Keratinocyte (primary cell): ENCODE measurements at regions not wholly inside any gene's neighbourhood (a gene's known extent, or its start where the extent isn't known, plus 50 kb on each side); places are given as distances from the start of the nearest gene placed in this dataset.
A peak's percentile ranks its signal among the peaks of the same experiment; 100 is the strongest.

Source experiments
- DNase-seq: peaks from one replicate; pipeline ENCODE4 v3.0.0-alpha.2; 2011; ENCODE audit warnings: low read depth, missing footprints, low spot score
- FAIRE-seq: peaks from 2 replicates; lab custom pipeline; 2011; peaks lifted over from hg19 to GRCh38; lab: Jason Lieb, UNC
- H2AFZ ChIP-seq: 2 replicates; pipeline ENCODE4 v1.6.0; 2012; ENCODE audit warnings: low read length, control low read depth, inconsistent platforms; ENCODE audit not compliant: control insufficient read depth
- H3K27ac ChIP-seq: 2 replicates; pipeline ENCODE4 v1.5.1; 2011; ENCODE audit warnings: low read length; ENCODE audit not compliant: control insufficient read depth, insufficient read depth
- H3K27me3 ChIP-seq: 3 replicates; pipeline ENCODE4 v1.6.0; 2011; ENCODE audit warnings: low read length; ENCODE audit not compliant: control insufficient read depth, insufficient read depth; ENCODE audit errors: extremely low read depth
- H3K36me3 ChIP-seq, 2 experiments: 2 replicates in 1 of 2; 3 replicates in 1 of 2; pipeline ENCODE4 v1.5.1; 2011; ENCODE audit warnings: low read length in 2 of 2, mild to moderate bottlenecking in 1 of 2; ENCODE audit not compliant: control insufficient read depth in 2 of 2, insufficient read depth in 2 of 2; ENCODE audit errors: extremely low read depth in 1 of 2
- H3K4me1 ChIP-seq: 3 replicates; pipeline ENCODE4 v1.5.1; 2011; ENCODE audit warnings: low read length; ENCODE audit not compliant: control insufficient read depth, insufficient read depth; ENCODE audit errors: extremely low read depth
- H3K4me2 ChIP-seq: 3 replicates; pipeline ENCODE4 v1.6.0; 2011; ENCODE audit warnings: low read depth, low read length; ENCODE audit not compliant: control insufficient read depth, insufficient read depth; ENCODE audit errors: extremely low read depth
- H3K4me3 ChIP-seq, 3 experiments: fragments of 200-600 bp in 1 of 3; sonication (generic) in 1 of 3; 2 replicates in 2 of 3; 3 replicates in 1 of 3; pipeline ENCODE4 v1.5.1; 2011 to 2016; ENCODE audit warnings: low read length in 3 of 3, mild to moderate bottlenecking in 3 of 3, control low read depth in 2 of 3, inconsistent platforms in 1 of 3, low read depth in 1 of 3, mixed read lengths in 1 of 3, mixed run types in 1 of 3, moderate library complexity in 1 of 3; ENCODE audit not compliant: control insufficient read depth in 2 of 3, insufficient read depth in 2 of 3; ENCODE audit errors: extremely low read depth in 1 of 3
- H3K79me2 ChIP-seq: 2 replicates; pipeline ENCODE4 v1.6.0; 2012; ENCODE audit warnings: low read length; ENCODE audit not compliant: control insufficient read depth, insufficient read depth
- H3K9ac ChIP-seq: 3 replicates; pipeline ENCODE4 v1.6.0; 2011; ENCODE audit warnings: low read length; ENCODE audit not compliant: control insufficient read depth, insufficient read depth; ENCODE audit errors: extremely low read depth
- H3K9me1 ChIP-seq: 3 replicates; pipeline ENCODE4 v1.6.0; 2011; ENCODE audit warnings: low read length; ENCODE audit not compliant: control insufficient read depth, insufficient read depth; ENCODE audit errors: extremely low read depth
- H3K9me3 ChIP-seq: 2 replicates; pipeline ENCODE4 v1.5.1; 2012; ENCODE audit warnings: low read depth, low read length; ENCODE audit not compliant: control insufficient read depth
- H4K20me1 ChIP-seq: 3 replicates; pipeline ENCODE4 v1.6.0; 2011; ENCODE audit warnings: low read length; ENCODE audit not compliant: control insufficient read depth, insufficient read depth; ENCODE audit errors: extremely low read depth
- EZH2 ChIP-seq: IDR thresholded peaks from one replicate; pipeline ENCODE4 v1.6.1; 2012; ENCODE audit warnings: inconsistent platforms, mild to moderate bottlenecking, low read length, moderate library complexity
- dilution Hi-C: fragments of 300-500 bp; cut with MboI; formaldehyde crosslinking; loops from one replicate; pipeline ENCODE4 v1.7.0; 2020; ENCODE audit warnings: low sequenced_read_pairs; ENCODE audit not compliant: extremely low pct_ligation_motif_present
- TF ChIP-seq, protein P1 (sequence below), 3 experiments: IDR thresholded peaks in 1 of 3; conservative IDR thresholded peaks in 1 of 3; optimal IDR thresholded peaks in 1 of 3; 2 replicates in 2 of 3; 3 replicates in 1 of 3; pipeline versions ENCODE3 to v1.5.1; 2011; ENCODE audit warnings: low read length in 3 of 3, mild to moderate bottlenecking in 3 of 3, moderate library complexity in 2 of 3, control low read depth in 1 of 3, inconsistent platforms in 1 of 3; ENCODE audit not compliant: insufficient read depth in 2 of 3; ENCODE audit errors: extremely low read depth in 1 of 3

DNA sequence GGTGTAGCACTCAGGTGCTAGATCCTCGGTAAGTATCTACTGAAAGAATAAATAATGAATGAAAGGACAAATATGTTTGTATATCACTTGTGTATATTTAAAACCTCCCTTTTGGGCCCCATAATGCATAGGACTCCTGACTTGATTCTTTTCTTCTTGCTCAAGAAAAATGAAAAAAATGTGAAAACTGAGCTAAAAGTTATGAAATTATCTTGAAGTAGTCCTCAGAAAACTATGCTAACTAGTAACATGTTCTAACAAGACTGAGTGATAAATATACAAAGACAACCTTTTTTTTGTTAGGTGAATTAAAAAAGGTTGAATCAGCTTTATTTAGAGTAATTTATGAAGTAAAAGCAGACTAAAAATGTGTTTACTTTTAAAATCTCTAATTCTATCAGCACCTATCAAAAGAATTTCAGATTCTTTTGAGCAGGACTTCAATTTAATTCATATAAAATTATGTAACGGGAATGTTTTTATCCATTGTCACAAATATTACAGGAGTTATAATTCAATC is 247.8 kb upstream of the JAG1 start:
- H3K36me3 ChIP-seq, result no peaks in the 10 kb centered on the region
- H3K4me3 ChIP-seq, result no peak overlapping the region
- peak overlapping the region; percentile 16 for H2AFZ ChIP-seq
- no peaks in the 10 kb centered on the region for H3K9me3 ChIP-seq
- H3K79me2 ChIP-seq, result no peaks in the 10 kb centered on the region
- H3K9ac ChIP-seq, result no peak overlapping the region
- no peaks in the 10 kb centered on the region for H4K20me1 ChIP-seq
- H3K9me1 ChIP-seq, result no peaks in the 10 kb centered on the region
- peak overlapping the region; percentile 42 for H3K4me2 ChIP-seq
- TF ChIP-seq, protein P1, sequence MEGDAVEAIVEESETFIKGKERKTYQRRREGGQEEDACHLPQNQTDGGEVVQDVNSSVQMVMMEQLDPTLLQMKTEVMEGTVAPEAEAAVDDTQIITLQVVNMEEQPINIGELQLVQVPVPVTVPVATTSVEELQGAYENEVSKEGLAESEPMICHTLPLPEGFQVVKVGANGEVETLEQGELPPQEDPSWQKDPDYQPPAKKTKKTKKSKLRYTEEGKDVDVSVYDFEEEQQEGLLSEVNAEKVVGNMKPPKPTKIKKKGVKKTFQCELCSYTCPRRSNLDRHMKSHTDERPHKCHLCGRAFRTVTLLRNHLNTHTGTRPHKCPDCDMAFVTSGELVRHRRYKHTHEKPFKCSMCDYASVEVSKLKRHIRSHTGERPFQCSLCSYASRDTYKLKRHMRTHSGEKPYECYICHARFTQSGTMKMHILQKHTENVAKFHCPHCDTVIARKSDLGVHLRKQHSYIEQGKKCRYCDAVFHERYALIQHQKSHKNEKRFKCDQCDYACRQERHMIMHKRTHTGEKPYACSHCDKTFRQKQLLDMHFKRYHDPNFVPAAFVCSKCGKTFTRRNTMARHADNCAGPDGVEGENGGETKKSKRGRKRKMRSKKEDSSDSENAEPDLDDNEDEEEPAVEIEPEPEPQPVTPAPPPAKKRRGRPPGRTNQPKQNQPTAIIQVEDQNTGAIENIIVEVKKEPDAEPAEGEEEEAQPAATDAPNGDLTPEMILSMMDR (optimal IDR thresholded peaks at IDR 0.05 in 1 of 3, IDR thresholded peaks at IDR 0.05 in 1 of 3, conservative IDR thresholded peaks at IDR 0.05 in 1 of 3; ENCODE audit: extremely low read depth in 1 of 3, insufficient read depth in 2 of 3, low read length in 3 of 3), result no peak
- no peak for TF ChIP-seq EZH2
- dilution Hi-C loops, result no loop called here
- H3K4me1 ChIP-seq, result peaks cover 46% of the 10 kb centered on the region
- no peaks in the 10 kb centered on the region for H3K27me3 ChIP-seq
- no peak for DNase-seq
- no peak for FAIRE-seq
- peak overlapping the region; percentile 55 for H3K27ac ChIP-seq

DNA sequence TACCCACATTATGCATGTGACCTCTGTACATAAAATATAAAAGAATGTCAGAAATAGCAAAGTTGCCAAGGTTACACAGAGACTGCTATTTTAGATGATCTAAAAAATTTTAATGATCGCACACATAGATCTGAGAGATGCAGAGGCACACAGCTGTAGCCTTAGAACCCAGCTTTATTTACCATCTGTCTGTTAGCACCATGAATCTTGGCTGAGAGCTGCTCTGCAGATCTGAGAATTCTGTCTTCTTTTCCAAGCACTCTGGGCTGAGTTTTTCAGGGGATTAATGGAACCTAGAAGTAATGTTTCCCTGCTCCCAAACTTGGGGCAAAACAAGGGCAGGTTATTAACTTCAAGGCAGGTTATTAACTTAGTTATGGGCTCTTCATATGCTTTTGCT is 248.7 kb upstream of the JAG1 start:
- Histone ChIP-seq H3K4me2 (peak overlapping the region; percentile 63), H2AFZ (peak overlapping the region; percentile 14), H3K9me3 (no peaks in the 10 kb centered on the region), H3K4me3 (peak overlapping the region in 1 of 3 experiments; percentile 11), H3K79me2 (no peaks in the 10 kb centered on the region), H3K27ac (peak overlapping the region; percentile 55), H3K27me3 (no peaks in the 10 kb centered on the region), H3K4me1 (peaks cover 46% of the 10 kb centered on the region), H3K9ac (no peak overlapping the region), H4K20me1 (no peaks in the 10 kb centered on the region), H3K36me3 (no peaks in the 10 kb centered on the region), H3K9me1 (no peaks in the 10 kb centered on the region)
- no peak for FAIRE-seq
- no peak for DNase-seq
- no peak for TF ChIP-seq EZH2
- TF ChIP-seq, protein P1 (optimal IDR thresholded peaks at IDR 0.05 in 1 of 3, IDR thresholded peaks at IDR 0.05 in 1 of 3, conservative IDR thresholded peaks at IDR 0.05 in 1 of 3; ENCODE audit: extremely low read depth in 1 of 3, insufficient read depth in 2 of 3, low read length in 3 of 3), result no peak
- dilution Hi-C loops, result no loop called here
